ENCODE measurements at regions not wholly inside any gene's neighbourhood (a gene's known extent, or its start where the extent isn't known, plus 50 kb on each side); places are given as distances from the start of the nearest gene placed in this dataset.
"Not testable (repeated sequence)": the region's sequence is repeated elsewhere in the genome, so short reads cannot be mapped to it uniquely, and the experiment has no call there.

DNA sequence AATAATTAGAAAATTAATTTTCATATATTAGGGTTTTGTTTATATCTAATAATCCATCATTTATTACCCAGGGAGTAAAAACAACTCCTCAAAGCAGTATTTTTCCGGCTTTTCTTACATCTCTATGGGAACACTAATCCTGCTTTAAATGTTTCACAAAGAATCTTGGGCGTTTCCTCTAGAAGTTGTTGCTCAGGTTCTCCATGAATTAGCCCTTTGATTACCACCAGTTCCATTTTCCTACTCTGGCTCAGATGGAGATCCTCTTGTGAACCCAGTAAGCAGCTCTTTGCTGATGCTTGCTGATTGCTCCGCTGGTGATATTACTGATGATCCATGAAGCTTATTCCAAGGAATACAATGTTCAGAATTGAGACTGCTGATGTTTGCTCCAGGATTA is 78.5 kb upstream of the PKP2 start:
- no peak for TF ChIP-seq POLR2A (IDR thresholded peaks at IDR 0.05)
- H3K27me3 ChIP-seq: no peaks in the 10 kb centered on the region
- no peak overlapping the region for H3K27ac ChIP-seq
- H3K4me1 ChIP-seq (replicated peaks in 1 of 2): no peaks in the 10 kb centered on the region
- no peak for DNase-seq
- 69 to 84% (median 80%) methylated on average over 3 of the region's 3 CpGs for WGBS, 4 donors
- no peaks in the 10 kb centered on the region for H3K9me3 ChIP-seq (replicated peaks in 1 of 3)
- no peak overlapping the region for H3K4me3 ChIP-seq
- intact Hi-C loops (cut with DNase I): no loop called here
- H3K36me3 ChIP-seq (replicated peaks in 1 of 2): no peaks in the 10 kb centered on the region

DNA sequence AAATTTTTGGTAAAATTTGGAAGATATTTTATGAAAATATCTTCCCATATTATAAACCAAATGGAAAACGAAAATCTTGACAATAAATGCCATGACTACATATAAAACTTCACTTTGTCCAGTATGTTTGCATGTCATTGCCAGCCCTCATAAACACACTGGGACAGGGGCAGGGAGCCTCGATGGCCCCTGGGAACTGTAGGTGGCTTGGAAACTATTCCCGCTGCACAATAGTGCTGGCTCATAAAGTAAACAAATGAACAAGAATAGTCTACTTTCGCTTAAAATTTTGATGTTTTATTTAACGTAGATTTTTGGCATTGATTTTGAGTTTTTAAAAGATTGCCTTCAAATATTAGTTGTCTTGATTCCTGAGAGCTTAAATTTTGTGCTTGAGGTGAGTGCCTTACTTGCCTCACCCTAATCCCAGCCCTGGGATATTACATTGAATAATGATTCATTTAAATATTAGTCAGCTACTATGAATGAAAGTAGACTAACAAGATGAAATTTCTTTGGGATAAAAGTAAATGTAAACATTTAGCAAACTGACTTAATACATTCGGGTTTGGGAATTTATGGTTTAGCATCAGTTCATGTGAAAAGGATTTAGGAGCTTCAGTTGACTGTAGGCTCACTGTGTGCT is 74.0 kb upstream of the PKP2 start:
- no peaks in the 10 kb centered on the region for H3K4me1 ChIP-seq (replicated peaks in 1 of 2)
- no peak for TF ChIP-seq POLR2A (IDR thresholded peaks at IDR 0.05)
- TF ChIP-seq, protein P1, sequence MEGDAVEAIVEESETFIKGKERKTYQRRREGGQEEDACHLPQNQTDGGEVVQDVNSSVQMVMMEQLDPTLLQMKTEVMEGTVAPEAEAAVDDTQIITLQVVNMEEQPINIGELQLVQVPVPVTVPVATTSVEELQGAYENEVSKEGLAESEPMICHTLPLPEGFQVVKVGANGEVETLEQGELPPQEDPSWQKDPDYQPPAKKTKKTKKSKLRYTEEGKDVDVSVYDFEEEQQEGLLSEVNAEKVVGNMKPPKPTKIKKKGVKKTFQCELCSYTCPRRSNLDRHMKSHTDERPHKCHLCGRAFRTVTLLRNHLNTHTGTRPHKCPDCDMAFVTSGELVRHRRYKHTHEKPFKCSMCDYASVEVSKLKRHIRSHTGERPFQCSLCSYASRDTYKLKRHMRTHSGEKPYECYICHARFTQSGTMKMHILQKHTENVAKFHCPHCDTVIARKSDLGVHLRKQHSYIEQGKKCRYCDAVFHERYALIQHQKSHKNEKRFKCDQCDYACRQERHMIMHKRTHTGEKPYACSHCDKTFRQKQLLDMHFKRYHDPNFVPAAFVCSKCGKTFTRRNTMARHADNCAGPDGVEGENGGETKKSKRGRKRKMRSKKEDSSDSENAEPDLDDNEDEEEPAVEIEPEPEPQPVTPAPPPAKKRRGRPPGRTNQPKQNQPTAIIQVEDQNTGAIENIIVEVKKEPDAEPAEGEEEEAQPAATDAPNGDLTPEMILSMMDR (IDR thresholded peaks at IDR 0.05): no peak
- H3K36me3 ChIP-seq (replicated peaks in 1 of 2): no peaks in the 10 kb centered on the region
- no peaks in the 10 kb centered on the region for H3K9me3 ChIP-seq (replicated peaks in 1 of 3)
- H3K27ac ChIP-seq: no peak overlapping the region
- no peak overlapping the region for H3K4me3 ChIP-seq
- no peak for DNase-seq
- intact Hi-C loops (cut with DNase I): no loop called here
- no peaks in the 10 kb centered on the region for H3K27me3 ChIP-seq
- 60 to 76% (median 71%) methylated on average over 6 of the region's 6 CpGs for WGBS, 4 donors

DNA sequence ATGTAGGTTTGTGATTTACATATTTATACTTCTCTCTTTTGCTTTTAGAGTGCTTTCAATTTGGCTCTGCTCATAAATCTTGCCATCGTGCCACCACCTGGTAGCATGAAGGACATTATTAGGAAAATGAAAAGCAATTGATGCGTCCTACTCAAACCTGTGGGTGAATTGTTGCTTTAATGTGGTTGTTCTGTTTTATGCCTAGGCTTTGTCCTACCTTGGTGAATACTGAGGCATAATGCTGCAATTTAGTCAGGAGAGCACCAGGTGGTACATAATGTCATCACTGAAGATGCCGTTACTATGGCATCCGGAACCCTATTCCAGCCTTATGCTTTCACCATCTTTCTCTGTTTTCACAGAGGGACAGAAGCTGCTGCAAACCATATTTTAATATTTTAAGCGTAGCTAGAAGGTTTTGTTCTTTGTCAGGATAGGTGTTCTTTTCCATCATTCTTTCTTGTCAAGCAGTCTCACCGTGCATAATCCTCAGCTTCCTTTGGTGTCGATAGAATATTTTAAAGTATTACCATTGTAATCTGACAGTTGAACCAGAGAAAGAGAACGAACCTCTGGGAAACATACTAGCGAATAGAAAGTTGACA is 68.5 kb upstream of the PKP2 start:
- no peak for DNase-seq
- no peaks in the 10 kb centered on the region for H3K4me1 ChIP-seq (replicated peaks in 1 of 2)
- no peaks in the 10 kb centered on the region for H3K27me3 ChIP-seq
- WGBS, 4 donors: 71 to 87% (median 80%) methylated on average over 9 of the region's 9 CpGs
- TF ChIP-seq POLR2A (IDR thresholded peaks at IDR 0.05): no peak
- TF ChIP-seq, protein P1 (IDR thresholded peaks at IDR 0.05): no peak
- intact Hi-C loops (cut with DNase I): no loop called here
- no peaks in the 10 kb centered on the region for H3K36me3 ChIP-seq (replicated peaks in 1 of 2)
- H3K9me3 ChIP-seq (replicated peaks in 1 of 3): no peaks in the 10 kb centered on the region
- H3K27ac ChIP-seq: no peak overlapping the region
- H3K4me3 ChIP-seq: no peak overlapping the region

DNA sequence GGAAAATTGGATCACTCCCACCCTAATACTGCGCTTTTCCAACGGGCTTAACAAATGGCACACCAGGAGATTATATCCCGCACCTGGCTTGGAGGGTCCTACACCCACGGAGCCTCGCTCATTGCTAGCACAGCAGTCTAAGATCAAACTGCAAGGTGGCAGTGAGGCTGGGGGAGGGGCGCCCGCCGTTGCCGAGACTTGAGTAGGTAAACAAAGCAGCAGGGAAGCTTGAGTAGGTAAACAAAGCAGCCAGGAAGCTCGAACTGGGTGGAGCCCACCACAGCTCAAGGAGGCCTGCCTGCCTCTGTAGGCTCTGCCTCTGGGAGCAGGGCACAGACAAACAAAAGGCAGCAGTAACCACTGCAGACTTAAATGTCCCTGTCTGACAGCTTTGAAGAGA is 59.8 kb upstream of the PKP2 start:
- DNase-seq; H3K9me3 ChIP-seq (replicated peaks in 1 of 3); H3K27me3 ChIP-seq; H3K4me3 ChIP-seq; H3K4me1 ChIP-seq (replicated peaks in 1 of 2); intact Hi-C loops (cut with DNase I); H3K36me3 ChIP-seq (replicated peaks in 1 of 2); H3K27ac ChIP-seq: not testable (repeated sequence)
- 77 to 86% (median 85%) methylated on average over 9 to 10 of the region's 10 CpGs for WGBS, 4 donors

DNA sequence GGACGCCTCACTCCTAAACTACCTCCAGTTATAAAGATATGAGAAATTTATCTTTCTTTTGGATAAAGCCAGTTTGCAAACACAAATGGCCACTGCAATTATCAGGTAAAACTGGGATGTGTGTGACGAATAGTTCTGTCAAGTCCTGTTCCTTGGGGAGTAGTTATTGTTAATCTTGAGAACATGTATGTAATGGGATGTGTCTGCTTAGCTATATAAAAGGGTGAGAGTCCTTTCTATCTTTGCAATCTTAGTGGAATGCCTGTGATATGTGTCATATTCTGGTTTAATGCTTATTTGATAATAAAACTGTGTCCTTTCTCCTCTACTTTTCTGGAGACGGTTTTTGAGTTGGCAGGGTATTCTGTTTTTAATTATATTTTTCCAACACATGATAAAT is 56.1 kb upstream of the PKP2 start:
- Histone ChIP-seq H3K36me3 (replicated peaks in 1 of 2) (no peaks in the 10 kb centered on the region), H3K27me3 (no peaks in the 10 kb centered on the region), H3K4me1 (replicated peaks in 1 of 2) (no peaks in the 10 kb centered on the region), H3K4me3 (no peak overlapping the region), H3K9me3 (replicated peaks in 1 of 3) (no peaks in the 10 kb centered on the region), H3K27ac (no peak overlapping the region)
- WGBS, 4 donors: 28 to 56% (median 50%) methylated on average over 3 of the region's 3 CpGs
- DNase-seq: no peak
- intact Hi-C loops (cut with DNase I): no loop called here
- no peak for TF ChIP-seq POLR2A (IDR thresholded peaks at IDR 0.05)
- TF ChIP-seq, protein P1 (IDR thresholded peaks at IDR 0.05): no peak

All from adrenal gland (tissue), 9 donors.